ENCODE measurements at regions not wholly inside any gene's neighbourhood (a gene's known extent, or its start where the extent isn't known, plus 50 kb on each side); places are given as distances from the start of the nearest gene placed in this dataset.

DNA sequence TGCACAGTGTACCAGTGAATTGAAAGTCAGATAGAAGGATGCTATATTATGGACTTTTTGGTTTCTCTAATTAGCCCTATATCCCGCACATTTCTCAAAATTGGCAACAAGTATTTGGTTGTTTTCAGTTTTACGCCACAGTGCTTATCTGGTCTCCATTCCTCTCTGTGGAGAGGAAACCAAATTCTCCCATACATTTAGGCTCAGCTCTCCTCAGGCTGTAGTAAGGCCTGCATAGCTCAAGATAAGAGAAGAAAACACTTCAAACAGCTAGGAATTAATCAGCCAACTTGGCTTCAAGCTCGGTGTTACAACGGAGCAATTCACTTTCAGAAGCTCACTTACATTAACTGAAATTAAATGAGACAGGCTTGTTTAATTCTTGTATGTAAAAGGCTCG is 263.2 kb downstream of the PDHA2 start:
- TF ChIP-seq, protein P1, sequence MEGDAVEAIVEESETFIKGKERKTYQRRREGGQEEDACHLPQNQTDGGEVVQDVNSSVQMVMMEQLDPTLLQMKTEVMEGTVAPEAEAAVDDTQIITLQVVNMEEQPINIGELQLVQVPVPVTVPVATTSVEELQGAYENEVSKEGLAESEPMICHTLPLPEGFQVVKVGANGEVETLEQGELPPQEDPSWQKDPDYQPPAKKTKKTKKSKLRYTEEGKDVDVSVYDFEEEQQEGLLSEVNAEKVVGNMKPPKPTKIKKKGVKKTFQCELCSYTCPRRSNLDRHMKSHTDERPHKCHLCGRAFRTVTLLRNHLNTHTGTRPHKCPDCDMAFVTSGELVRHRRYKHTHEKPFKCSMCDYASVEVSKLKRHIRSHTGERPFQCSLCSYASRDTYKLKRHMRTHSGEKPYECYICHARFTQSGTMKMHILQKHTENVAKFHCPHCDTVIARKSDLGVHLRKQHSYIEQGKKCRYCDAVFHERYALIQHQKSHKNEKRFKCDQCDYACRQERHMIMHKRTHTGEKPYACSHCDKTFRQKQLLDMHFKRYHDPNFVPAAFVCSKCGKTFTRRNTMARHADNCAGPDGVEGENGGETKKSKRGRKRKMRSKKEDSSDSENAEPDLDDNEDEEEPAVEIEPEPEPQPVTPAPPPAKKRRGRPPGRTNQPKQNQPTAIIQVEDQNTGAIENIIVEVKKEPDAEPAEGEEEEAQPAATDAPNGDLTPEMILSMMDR (IDR thresholded peaks at IDR 0.05), result no peak
- TF ChIP-seq POLR2A (IDR thresholded peaks at IDR 0.05), result no peak
